CD4-positive, alpha-beta T cell (primary cell): ENCODE measurements at regions not wholly inside any gene's neighbourhood (a gene's known extent, or its start where the extent isn't known, plus 50 kb on each side); places are given as distances from the start of the nearest gene placed in this dataset.

Experiments
- ATAC-seq: fragments of 200-7000 bp; cut with Tn5 transposase; one replicate; pipeline ENCODE4 v1.10.0; 2022; ENCODE audit warnings: mild to moderate bottlenecking; ENCODE audit not compliant: poor library complexity
- CTCF ChIA-PET: fragments of 350-600 bp; sonication (Branson Sonifier 250); formaldehyde crosslinking; loops from one replicate; lab custom pipeline; 2021; ENCODE audit warnings: antibody characterized with exemption, inconsistent platforms; lab: Charles Lee
- POLR2A ChIA-PET: fragments of 350-600 bp; sonication (Branson Sonifier 250); formaldehyde crosslinking; loops from one replicate; lab custom pipeline; 2021; ENCODE audit warnings: antibody characterized with exemption, inconsistent platforms; lab: Charles Lee
- DNase-seq, 14 experiments: peaks; one replicate each; pipeline ENCODE4 v3.0.0-alpha.2; 2013 to 2020; ENCODE audit warnings: mixed read lengths in 2 of 14
- H3K27ac ChIP-seq, 2 donors: one replicate each; pipeline versions ENCODE4 v1.5.1 to v1.7.0; 2013; ENCODE audit warnings: low read length in 2 of 2, low read depth in 1 of 2, mild to moderate bottlenecking in 1 of 2
- H3K27me3 ChIP-seq, 2 experiments: 1 replicate in 1 of 2; 2 replicates in 1 of 2; pipeline versions ENCODE4 v1.6.1 to v1.7.0; 2013; ENCODE audit warnings: low read length in 2 of 2, control low read depth in 1 of 2, mild to moderate bottlenecking in 1 of 2, moderate library complexity in 1 of 2; ENCODE audit not compliant: insufficient read depth in 2 of 2, control insufficient read depth in 1 of 2
- H3K36me3 ChIP-seq: one replicate; pipeline ENCODE4 v1.6.1; 2013; ENCODE audit warnings: low read length, control low read depth; ENCODE audit not compliant: insufficient read depth
- H3K4me1 ChIP-seq: one replicate; pipeline ENCODE4 v1.6.1; 2013; ENCODE audit warnings: low read length, control low read depth; ENCODE audit not compliant: insufficient read depth
- H3K4me3 ChIP-seq: one replicate; pipeline ENCODE4 v1.5.1; 2013; ENCODE audit warnings: mild to moderate bottlenecking, low read length, moderate library complexity
- H3K9me3 ChIP-seq, 2 experiments: 1 replicate in 1 of 2; 2 replicates in 1 of 2; pipeline versions ENCODE4 v1.6.1 to v1.7.0; 2013; ENCODE audit warnings: low read length in 2 of 2, mild to moderate bottlenecking in 2 of 2, control low read depth in 1 of 2, moderate library complexity in 1 of 2; ENCODE audit not compliant: control insufficient read depth in 1 of 2, insufficient read depth in 1 of 2
- H3K27ac Mint-ChIP-seq: one replicate; pipeline ENCODE4 v1.8.0; 2020; ENCODE audit warnings: mixed read lengths
- H3K27me3 Mint-ChIP-seq: one replicate; pipeline ENCODE4 v1.8.0; 2021; ENCODE audit warnings: mixed read lengths
- H3K36me3 Mint-ChIP-seq: one replicate; pipeline ENCODE4 v1.8.0; 2021; ENCODE audit warnings: low read depth, mixed read lengths
- H3K4me1 Mint-ChIP-seq: one replicate; pipeline ENCODE4 v1.8.0; 2021; ENCODE audit warnings: low read depth, mixed read lengths
- H3K4me3 Mint-ChIP-seq: one replicate; pipeline ENCODE4 v1.8.0; 2020; ENCODE audit warnings: mild to moderate bottlenecking, mixed read lengths
- H3K9me3 Mint-ChIP-seq: one replicate; pipeline ENCODE4 v1.8.0; 2020; ENCODE audit warnings: mixed read lengths
- intact Hi-C, 2 experiments: fragments of 100-400 bp; cut with DNase I in 1 of 2; cut with micrococcal nuclease in 1 of 2; formaldehyde crosslinking; loops; one replicate each; pipeline versions ENCODE4 v1.15.1 to v1.9.0; 2023 to 2025; cut with DNase I, micrococcal nuclease
- TF ChIP-seq, protein P1 (sequence below): fragments of 200-600 bp; IDR thresholded peaks from one replicate; pipeline ENCODE4 v1.8.0; 2022; ENCODE audit warnings: antibody characterized with exemption, mild to moderate bottlenecking

DNA sequence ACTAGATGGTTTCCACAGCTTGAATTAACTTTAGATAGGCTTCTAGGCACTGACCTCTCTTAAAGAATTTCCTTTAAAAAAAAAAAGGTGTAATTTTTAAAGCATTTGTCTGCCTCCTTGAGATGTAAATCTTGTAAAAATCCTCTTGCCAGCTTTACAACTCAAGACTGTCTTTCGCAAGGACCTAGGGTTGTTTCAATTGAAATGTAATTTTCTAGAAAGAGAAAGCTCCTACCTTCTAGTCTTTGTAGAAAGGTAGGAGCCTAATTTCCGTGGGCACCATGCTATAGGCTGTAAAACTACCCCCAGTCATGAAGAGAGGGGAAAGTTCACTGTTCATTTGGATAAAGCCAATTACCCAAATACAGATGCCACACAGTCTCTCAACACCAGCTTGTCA lies 228.8 kb upstream of the TMEM229A start:
- ChIA-PET CTCF (no interaction called here), POLR2A (no interaction called here)
- TF ChIP-seq, protein P1, sequence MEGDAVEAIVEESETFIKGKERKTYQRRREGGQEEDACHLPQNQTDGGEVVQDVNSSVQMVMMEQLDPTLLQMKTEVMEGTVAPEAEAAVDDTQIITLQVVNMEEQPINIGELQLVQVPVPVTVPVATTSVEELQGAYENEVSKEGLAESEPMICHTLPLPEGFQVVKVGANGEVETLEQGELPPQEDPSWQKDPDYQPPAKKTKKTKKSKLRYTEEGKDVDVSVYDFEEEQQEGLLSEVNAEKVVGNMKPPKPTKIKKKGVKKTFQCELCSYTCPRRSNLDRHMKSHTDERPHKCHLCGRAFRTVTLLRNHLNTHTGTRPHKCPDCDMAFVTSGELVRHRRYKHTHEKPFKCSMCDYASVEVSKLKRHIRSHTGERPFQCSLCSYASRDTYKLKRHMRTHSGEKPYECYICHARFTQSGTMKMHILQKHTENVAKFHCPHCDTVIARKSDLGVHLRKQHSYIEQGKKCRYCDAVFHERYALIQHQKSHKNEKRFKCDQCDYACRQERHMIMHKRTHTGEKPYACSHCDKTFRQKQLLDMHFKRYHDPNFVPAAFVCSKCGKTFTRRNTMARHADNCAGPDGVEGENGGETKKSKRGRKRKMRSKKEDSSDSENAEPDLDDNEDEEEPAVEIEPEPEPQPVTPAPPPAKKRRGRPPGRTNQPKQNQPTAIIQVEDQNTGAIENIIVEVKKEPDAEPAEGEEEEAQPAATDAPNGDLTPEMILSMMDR, result no peak
- Histone ChIP-seq H3K27ac (no peak overlapping the region), H3K36me3 (no peaks in the 10 kb centered on the region), H3K4me1 (no peaks in the 10 kb centered on the region), H3K27me3 (no peaks in the 10 kb centered on the region), H3K9me3 (peaks cover 0 to 4% of the 10 kb centered on the region in 2 experiments), H3K4me3 (no peak overlapping the region)
- Mint-ChIP-seq H3K27ac (no peak overlapping the region), H3K36me3 (no peaks in the 10 kb centered on the region), H3K9me3 (no peaks in the 10 kb centered on the region), H3K4me1 (no peaks in the 10 kb centered on the region), H3K4me3 (no peak overlapping the region), H3K27me3 (no peaks in the 10 kb centered on the region)
- no peak for DNase-seq
- no peak for ATAC-seq
- intact Hi-C loops, result no loop called here

DNA sequence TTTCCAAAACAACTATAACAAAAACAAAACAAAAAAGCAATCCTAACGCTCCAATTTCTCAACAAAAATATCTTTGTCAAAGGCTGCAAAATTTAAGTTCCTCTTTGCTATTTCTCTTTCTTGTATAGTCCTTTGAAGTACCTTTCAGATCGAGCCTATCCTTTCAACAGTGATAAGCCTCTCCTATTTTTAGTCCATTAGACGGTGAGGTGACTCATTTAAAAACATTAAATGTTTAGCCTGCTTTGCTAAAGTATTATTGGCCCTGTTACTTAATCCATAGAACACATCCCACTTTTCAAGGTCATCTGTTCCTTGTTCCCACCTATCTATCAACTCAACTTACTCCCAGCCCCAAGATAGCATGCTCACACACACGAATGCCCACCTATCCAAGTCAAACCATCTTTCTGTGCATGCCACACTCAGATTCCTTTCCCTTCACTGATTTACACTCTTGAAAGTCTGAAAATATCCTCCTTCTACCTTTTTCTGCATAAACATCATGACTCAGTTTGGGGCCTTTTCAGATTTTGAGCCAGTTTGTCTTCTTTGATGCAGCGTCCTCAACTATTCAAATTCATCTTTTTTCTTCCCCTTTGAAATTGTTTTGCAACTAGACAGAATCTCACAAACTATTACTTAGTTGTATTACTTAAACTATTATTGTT lies 224.9 kb upstream of the TMEM229A start:
- ChIA-PET CTCF (no interaction called here), POLR2A (no interaction called here)
- no peak for DNase-seq
- Mint-ChIP-seq H3K36me3 (no peaks in the 10 kb centered on the region), H3K9me3 (peaks cover 6% of the 10 kb centered on the region), H3K4me1 (no peaks in the 10 kb centered on the region), H3K4me3 (no peak overlapping the region), H3K27ac (no peak overlapping the region), H3K27me3 (no peaks in the 10 kb centered on the region)
- H3K4me3 ChIP-seq, result no peak overlapping the region
- H3K27me3 ChIP-seq, result no peaks in the 10 kb centered on the region
- TF ChIP-seq, protein P1, result no peak
- intact Hi-C loops, result no loop called here
- H3K36me3 ChIP-seq, result no peaks in the 10 kb centered on the region
- H3K9me3 ChIP-seq, result no peaks in the 10 kb centered on the region
- no peaks in the 10 kb centered on the region for H3K4me1 ChIP-seq
- H3K27ac ChIP-seq, result no peak overlapping the region
- ATAC-seq, result no peak

DNA sequence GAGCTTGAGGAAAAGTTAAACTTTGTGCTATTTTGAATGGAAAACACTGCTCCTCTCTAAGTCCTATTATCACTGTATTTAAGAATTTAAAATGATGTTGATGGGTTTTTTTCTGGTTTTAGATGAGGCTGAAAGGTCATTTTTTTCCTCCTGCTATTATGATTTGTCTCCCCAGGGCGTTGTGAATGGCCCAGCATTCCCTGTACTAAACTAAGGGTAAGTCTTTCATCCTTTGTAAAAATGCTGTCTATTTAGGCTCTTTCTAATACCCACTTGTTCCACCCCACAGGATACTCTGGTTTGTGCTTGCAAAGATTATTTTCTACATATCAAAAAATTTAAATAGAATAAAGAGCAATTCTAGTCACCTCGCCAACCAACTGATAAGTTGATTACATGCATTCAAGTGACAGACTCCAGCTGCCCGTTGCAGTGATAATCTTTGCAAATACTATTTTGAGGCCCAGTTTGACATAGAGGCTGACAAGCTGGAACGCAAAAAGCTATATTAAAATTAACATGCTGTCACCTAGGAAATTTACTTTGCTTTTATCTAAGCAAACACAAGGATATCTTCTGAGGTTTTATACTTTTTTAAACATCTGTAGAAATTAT lies 222.3 kb upstream of the TMEM229A start:
- H3K36me3 ChIP-seq, result no peaks in the 10 kb centered on the region
- H3K4me3 ChIP-seq, result no peak overlapping the region
- Mint-ChIP-seq H3K27ac (no peak overlapping the region), H3K4me1 (no peaks in the 10 kb centered on the region), H3K36me3 (no peaks in the 10 kb centered on the region), H3K27me3 (no peaks in the 10 kb centered on the region), H3K9me3 (peaks cover 6% of the 10 kb centered on the region), H3K4me3 (no peak overlapping the region)
- ATAC-seq (no peak), DNase-seq (no peak)
- intact Hi-C loops, result no loop called here
- CTCF ChIA-PET, result no interaction called here
- POLR2A ChIA-PET, result no interaction called here
- H3K4me1 ChIP-seq, result no peaks in the 10 kb centered on the region
- no peaks in the 10 kb centered on the region for H3K27me3 ChIP-seq
- H3K9me3 ChIP-seq, result no peaks in the 10 kb centered on the region
- no peak overlapping the region for H3K27ac ChIP-seq
- TF ChIP-seq, protein P1, result no peak
